Activated gamma-delta T cell treated with anti-CD3 and anti-CD28 coated beads, Interleukin-2, amount 50 U/mL, for 16 hours (primary cell): ENCODE measurements at regions not wholly inside any gene's neighbourhood (a gene's known extent, or its start where the extent isn't known, plus 50 kb on each side); places are given as distances from the start of the nearest gene placed in this dataset.

ENCODE experiments used
- DNase-seq: peaks from one replicate; pipeline ENCODE4 v3.0.0-alpha.2; 2020; ENCODE audit warnings: low read depth

DNA sequence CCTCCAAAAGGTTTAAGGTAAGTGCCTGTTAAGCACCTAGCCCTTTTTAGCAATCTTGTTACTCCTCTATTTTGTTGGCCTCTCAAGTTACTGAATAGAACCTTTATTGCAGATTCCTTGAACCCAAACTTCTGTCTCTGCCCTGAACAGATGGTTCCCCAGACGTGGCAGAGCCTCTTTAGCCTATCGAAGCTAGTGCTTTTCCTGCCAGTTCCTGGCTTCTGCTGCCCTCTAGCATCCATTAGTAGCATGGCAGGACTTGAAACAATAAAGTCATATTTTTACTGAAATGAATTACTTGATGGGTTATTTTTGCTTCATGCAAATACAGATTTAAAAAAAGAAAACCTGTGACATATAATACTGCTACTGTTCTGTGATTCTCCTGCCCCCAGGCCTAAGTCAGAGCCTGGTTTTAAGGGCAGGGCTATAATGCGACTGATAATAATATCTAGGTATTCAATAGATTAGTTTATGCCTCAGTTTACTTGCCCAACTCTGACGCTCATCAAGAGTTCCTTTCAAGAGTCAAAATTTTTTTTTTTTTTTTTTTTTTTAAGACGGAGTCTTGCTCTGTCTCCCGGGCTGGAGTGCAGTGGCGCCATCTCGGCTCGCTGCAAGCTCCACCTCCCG, 84.3 kb upstream of the PHF14 start:
- DNase-seq, result peak; percentile 4

DNA sequence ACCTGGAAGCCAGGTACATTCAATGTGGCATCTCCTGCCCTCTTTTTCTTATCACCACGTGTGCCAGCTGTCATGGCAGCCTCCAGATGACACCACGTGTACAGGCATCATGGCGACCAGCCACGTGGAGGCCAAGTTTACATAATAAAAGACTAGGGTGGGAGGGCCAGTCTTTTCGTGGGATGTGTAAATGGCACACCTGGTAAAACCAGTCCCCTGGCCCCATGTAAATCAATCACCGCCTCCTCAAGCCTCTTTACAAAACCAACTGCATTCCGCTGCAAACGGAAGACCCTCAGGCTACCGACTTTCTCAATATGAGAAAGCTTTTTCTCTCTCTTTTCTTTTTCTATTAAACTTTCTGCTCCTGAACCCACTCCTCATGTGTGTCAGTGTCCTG, 65.1 kb upstream of the PHF14 start:
- DNase-seq, result no peak

DNA sequence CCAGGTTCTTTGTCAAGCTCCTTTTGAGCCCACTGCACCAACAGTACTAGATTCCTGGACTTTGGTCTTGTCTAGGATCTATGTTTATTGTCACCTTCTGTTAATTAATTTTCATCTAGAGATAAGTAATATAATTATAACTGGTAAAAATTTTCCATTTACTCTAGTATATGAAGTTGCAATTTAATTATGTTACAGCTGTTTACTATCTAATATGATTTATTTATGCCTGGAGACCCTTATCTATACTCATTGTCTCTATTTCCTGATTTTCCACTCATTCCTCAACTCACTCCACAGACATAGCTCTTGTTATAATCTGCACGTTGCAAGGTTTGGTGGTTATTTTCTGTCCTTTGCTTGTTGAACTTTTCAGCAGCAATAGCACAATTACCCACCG, 63.2 kb upstream of the PHF14 start:
- DNase-seq, result no peak

DNA sequence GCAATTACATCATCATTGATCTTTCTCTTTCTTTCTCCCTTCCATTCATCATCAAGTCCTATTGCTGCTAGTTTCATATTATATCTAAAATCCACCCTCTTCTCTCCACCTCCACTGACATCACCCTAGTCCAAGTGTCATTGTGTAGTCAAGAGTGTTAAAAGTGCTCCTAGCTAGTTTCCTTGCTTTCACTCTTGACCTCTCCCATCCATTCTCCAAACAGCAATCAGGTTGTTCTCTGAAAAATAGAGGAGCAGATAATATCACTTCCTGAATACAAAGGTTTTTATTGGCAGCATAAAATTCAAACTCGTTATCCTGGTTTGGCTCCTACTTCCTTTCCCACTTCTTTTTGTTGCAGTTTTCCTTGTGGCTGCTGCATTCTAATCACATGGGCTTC, 61.6 kb upstream of the PHF14 start:
- no peak for DNase-seq

DNA sequence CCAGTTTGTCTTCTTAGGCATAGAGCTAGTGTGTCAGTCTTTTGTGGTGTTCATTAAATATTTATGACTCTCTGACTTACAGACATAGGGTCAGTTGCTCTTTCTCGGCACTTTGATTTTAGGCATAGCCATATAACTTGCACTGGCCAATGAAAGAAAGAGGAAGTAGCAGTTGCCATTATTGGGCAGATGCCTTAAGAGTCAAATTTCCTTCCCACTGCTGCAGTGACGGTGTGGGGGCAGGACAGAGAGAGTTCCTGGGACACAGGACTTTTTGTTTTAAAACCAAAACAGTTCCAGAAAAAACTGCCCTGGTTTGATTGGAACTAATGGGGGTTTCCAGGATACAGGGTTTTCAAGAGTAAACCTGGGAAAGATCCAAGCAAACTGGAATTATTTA, 60.2 kb upstream of the PHF14 start:
- no peak for DNase-seq

DNA sequence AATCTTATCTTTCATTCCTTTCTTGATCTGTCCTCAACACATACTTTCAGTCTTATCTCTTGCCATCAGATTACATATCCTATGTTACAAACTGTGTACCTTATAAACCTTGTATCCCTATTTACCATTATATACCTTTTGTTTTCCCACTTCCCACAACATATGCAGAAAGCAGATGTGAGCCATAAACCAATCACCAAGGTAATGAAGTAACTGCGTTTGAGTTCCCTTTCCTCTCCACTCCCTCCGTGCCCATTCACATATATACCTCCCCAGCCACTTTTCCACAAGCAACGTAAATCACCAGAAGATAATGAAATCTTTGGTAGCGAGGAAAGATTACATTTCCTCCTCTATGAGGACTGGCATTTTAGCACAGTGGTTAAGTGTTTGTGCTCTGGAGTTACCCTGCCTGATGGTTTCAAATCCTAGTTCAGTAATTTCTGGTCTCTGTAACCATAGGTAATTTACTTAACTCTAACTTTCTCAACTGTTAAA, 55.5 kb upstream of the PHF14 start:
- DNase-seq, result no peak

DNA sequence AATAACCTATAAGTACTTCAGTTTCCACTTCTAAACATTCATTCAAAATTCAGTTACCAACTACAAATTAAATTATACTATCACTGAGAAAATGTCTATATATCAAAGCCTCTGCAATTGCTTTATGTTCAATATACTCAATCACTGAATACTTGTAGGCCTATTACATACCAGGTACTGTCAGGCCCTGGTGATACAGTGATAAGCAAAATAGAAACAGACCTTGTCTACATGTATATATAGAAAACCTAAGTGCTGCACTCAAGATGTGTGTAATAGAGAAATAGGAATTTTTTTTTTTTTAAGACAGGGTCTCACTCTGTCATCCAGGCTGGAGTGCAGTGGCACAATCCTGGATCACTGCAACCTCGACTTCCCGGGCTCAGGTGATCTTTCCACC, 53.7 kb upstream of the PHF14 start:
- no peak for DNase-seq
